ENCODE measurements at regions not wholly inside any gene's neighbourhood (a gene's known extent, or its start where the extent isn't known, plus 50 kb on each side); places are given as distances from the start of the nearest gene placed in this dataset.

DNA sequence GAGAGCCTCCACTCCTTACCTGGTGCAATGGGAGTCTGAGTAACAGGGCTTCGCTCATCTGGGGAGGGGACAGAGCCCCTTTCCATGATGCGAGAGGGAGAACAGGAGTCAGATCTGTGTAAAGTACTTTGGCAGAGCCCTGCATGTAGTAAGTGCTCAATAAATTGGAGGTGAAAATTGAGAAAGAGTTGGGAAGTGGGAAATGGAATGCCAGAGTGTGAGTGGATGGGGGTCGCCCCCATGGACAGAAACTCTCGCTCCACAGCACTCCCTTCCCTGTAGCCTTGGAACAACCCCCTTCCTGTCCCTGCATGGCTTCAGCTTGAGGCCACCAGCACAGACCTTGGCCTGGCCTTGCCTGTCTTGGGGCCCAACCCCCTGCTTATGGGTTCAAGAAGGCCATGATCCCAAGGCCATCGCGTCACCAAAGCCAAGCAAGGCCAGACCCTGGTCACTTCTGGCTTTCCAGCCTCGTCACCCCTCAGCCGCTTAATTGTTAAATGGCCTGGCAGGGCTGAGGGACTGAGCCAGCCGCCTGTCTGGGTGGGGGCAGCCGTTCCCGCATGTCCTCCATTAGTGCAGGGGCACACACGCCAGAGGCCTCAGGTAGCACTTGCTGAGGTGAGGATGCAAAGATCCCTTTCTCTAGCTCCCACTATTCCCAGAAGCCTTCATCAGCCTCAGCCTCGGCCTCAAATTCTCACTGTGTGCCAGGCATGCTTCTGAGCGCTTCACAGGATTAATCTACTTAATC is 93.7 kb upstream of the PTPN1 start:
- H3K36me3 Mint-ChIP-seq, result no peaks in the 10 kb centered on the region
- no peaks in the 10 kb centered on the region for H3K4me1 Mint-ChIP-seq (ENCODE audit: low read depth)
- H3K9me3 Mint-ChIP-seq (ENCODE audit: low read depth), result no peaks in the 10 kb centered on the region
- H3K27me3 Mint-ChIP-seq, result peaks cover 4% of the 10 kb centered on the region
- H3K4me3 Mint-ChIP-seq, result no peak overlapping the region
- H3K27ac Mint-ChIP-seq, result no peak overlapping the region

DNA sequence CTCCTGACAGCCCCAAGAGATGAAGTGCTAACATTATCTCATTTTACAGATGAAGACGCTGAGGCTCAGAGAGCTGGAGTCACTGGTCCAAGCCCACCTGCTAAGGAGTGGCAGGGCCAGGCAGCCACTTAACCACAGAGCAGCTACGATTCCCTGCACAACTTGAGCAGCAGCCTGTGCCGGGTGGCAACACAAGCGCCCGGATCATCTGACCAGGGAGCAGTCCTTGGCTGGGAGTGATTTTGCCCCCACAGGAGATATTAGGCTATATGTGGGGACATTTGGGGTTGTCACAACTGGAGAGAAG is 93.2 kb upstream of the PTPN1 start:
- H3K9me3 Mint-ChIP-seq (ENCODE audit: low read depth), result no peaks in the 10 kb centered on the region
- peaks cover 4% of the 10 kb centered on the region for H3K27me3 Mint-ChIP-seq
- H3K4me3 Mint-ChIP-seq, result no peak overlapping the region
- no peaks in the 10 kb centered on the region for H3K4me1 Mint-ChIP-seq (ENCODE audit: low read depth)
- H3K27ac Mint-ChIP-seq, result no peak overlapping the region
- H3K36me3 Mint-ChIP-seq, result no peaks in the 10 kb centered on the region

DNA sequence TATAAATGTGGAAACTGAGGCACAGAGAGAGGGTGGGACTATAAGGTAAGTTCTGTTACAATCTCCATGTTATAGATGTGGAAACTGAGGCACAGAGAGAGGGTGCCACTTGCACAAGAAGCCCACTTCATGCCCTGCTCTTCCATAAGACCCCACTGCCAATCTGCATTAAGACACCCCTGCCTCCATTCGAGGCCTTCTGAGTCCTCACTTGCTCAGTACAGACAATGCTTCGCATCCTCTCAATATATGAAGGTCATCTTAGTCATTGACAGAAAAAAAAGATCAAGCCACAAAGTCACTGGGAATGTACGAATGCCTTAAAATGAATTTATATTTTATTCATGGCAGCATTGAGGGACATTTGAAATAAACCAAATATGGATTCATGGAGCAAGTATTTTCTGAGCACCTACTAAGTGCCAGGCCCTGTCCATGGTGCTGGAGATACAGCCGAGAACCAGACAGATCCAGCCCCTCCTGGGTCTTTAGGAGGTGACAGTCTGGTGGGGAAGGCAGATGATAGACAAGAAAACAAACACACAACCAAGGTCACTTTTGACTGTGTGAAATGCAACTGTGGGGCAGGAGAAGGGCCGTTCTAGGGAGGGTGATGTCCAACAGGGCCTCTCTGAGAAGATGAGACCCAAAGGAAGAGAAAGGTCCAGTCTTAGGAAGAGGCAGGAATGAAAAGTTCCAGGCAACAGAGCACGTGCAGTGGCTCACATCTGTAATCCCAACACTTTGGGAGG is 92.5 kb upstream of the PTPN1 start:
- Mint-ChIP-seq H3K27me3 (peaks cover 4% of the 10 kb centered on the region), H3K36me3 (no peaks in the 10 kb centered on the region), H3K4me3 (no peak overlapping the region), H3K9me3 (ENCODE audit: low read depth) (no peaks in the 10 kb centered on the region), H3K4me1 (ENCODE audit: low read depth) (no peaks in the 10 kb centered on the region), H3K27ac (no peak overlapping the region)

DNA sequence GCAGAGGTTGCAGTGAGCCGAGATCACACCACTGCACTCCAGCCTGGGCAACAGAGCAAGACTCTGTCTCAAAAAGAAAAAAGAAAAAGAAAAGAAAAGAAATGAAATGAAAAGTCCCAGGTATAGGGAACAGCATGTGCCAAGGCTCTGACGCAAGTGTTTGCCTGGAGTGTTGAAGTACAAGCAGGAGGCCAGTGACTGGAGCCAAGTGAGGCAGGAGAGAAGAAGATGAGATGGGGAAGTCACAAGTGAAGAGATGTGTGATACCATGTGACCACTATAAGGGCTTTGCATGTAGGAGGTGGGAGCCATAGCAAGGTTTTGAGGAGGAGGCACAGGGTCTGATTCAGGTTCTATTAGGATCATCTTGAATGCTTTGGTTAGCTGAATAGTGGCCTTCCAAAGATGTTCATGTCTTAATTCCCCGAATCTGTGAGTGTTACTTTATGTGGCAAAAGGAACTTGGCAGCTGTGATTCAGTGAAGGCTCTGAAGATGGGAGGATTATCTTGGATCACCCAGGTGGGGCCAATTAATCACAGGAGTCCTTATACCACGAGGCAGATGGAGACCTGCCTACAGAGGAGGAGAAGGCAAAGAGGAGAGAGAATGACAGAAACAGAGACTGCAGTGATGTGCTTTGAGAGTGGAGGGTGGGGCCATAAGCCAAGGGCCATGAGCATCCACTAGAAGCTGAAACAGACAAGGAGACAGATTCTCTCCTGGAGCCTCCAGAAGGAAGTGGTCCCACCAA is 91.1 kb upstream of the PTPN1 start:
- no peaks in the 10 kb centered on the region for H3K4me1 Mint-ChIP-seq (ENCODE audit: low read depth)
- no peaks in the 10 kb centered on the region for H3K9me3 Mint-ChIP-seq (ENCODE audit: low read depth)
- H3K36me3 Mint-ChIP-seq, result no peaks in the 10 kb centered on the region
- peaks cover 2% of the 10 kb centered on the region for H3K27me3 Mint-ChIP-seq
- H3K4me3 Mint-ChIP-seq, result no peak overlapping the region
- no peak overlapping the region for H3K27ac Mint-ChIP-seq

DNA sequence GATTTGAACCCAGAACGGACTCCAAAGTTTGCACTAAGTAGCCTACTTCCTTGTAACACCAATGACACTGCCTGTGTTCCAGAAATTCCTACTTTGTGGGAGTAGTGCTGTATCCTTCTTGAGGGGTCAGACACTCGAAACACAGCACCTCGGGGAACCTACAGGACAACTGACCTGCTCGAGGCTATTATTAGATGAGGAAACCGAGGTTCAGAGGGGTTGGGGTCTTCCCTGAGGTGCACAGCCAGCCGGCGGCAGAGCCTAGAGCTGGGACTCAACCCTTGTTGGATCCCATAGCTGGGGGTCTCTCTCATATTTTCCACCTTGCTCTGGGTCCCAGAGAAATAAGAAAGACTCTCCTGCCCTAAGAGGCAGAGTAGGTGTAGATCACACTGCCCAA is 89.8 kb upstream of the PTPN1 start:
- Mint-ChIP-seq H3K27me3 (peaks cover 3% of the 10 kb centered on the region), H3K36me3 (no peaks in the 10 kb centered on the region)

DNA sequence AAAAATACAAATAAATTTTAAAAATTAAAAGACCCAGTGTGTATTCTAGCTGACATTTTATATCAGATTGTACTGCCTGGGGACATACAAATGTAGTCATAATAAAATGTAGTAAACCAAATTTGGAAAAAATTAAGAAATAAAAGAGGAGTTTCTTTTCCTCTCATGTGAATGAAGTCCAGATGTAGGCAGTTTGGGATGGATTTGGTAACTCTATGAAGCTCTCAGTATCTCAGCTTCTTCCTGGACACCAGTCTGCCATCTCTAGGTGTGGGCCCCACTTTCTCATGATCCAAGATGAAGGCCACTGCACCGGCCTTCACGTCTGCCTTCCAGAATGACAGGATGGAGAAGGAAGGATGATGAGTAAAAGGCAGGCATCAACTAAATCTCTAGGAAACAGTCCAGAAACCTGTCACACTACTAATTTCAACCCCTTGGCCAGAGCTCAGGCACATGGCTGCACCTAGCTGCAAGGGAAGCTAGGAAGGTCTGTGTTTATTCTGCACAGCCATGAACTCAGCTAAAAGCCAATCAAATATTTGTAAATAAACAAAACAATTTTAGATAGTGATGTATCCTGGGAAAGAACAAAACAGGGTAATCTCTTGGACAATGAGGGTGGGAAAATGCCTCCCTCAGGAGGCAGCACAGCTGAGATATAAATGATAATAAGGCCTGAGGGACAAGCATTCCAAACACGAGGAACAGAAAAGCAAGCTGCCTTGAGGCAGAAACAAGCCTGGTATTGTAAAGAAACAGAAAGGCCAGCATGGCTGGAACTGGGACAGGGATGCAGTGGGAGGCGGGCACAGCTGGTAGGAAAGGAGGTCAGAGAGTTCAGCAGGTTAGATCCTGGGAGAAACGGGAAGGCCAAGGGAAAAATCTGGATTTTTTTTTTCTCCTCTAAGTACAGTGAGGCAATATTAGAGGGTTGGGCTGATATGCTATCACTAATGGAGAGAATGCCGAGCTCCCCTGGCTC is 88.5 kb upstream of the PTPN1 start:
- Mint-ChIP-seq H3K9me3 (ENCODE audit: low read depth) (no peaks in the 10 kb centered on the region), H3K36me3 (no peaks in the 10 kb centered on the region), H3K4me3 (no peak overlapping the region), H3K4me1 (ENCODE audit: low read depth) (no peaks in the 10 kb centered on the region), H3K27ac (no peak overlapping the region), H3K27me3 (peaks cover 1% of the 10 kb centered on the region)

More for the DNA sequence above, 89.8 kb upstream of the PTPN1 start:
- no peak overlapping the region for H3K27ac Mint-ChIP-seq
- H3K4me3 Mint-ChIP-seq, result no peak overlapping the region
- no peaks in the 10 kb centered on the region for H3K4me1 Mint-ChIP-seq (ENCODE audit: low read depth)
- H3K9me3 Mint-ChIP-seq (ENCODE audit: low read depth), result no peaks in the 10 kb centered on the region

DNA sequence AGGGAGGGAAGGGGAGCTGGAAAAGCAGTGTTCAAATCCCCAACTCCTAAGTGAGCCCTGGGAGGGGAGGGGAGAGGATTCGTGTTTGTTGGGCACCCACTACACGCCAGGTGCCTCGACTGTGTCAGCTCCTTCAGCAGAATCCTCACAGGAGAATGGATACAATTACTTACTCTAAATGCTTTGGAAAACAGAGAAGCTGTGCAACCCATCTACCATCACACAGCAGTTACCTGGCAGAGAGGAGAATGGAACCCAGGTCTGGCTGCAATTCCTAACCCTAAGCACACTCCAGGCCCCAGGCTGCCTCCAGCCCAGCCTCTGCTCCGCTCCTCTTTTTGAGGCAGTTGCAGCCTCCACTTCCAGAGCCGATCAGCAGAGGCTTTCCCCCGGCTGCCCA is 86.4 kb upstream of the PTPN1 start:
- no peak overlapping the region for H3K27ac Mint-ChIP-seq
- H3K4me1 Mint-ChIP-seq (ENCODE audit: low read depth), result no peaks in the 10 kb centered on the region
- no peaks in the 10 kb centered on the region for H3K9me3 Mint-ChIP-seq (ENCODE audit: low read depth)
- H3K27me3 Mint-ChIP-seq, result peaks cover 1% of the 10 kb centered on the region
- H3K36me3 Mint-ChIP-seq, result no peaks in the 10 kb centered on the region
- no peak overlapping the region for H3K4me3 Mint-ChIP-seq

DNA sequence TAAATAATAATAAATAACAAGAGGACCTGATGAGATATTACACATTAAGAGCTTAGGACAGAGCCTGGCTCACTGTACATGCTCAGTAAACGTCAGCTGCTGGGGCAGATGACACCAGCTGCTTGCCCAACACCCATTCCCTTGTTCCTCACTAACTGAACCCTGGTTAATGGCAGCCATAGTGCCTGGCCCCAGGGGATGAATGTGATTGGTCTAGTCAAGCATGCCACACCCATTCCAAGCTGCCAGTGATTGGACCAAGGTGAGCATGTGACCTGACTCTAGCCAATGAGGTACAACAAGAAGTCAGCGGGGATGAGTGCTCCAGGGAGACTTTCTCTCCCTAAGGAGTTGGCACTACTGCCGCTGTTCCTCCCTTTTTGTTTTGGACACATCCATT is 85.1 kb upstream of the PTPN1 start:
- no peaks in the 10 kb centered on the region for H3K4me1 Mint-ChIP-seq (ENCODE audit: low read depth)
- H3K27ac Mint-ChIP-seq, result no peak overlapping the region
- H3K27me3 Mint-ChIP-seq, result peaks cover 1% of the 10 kb centered on the region
- no peak overlapping the region for H3K4me3 Mint-ChIP-seq
- H3K9me3 Mint-ChIP-seq (ENCODE audit: low read depth), result no peaks in the 10 kb centered on the region
- no peaks in the 10 kb centered on the region for H3K36me3 Mint-ChIP-seq

DNA sequence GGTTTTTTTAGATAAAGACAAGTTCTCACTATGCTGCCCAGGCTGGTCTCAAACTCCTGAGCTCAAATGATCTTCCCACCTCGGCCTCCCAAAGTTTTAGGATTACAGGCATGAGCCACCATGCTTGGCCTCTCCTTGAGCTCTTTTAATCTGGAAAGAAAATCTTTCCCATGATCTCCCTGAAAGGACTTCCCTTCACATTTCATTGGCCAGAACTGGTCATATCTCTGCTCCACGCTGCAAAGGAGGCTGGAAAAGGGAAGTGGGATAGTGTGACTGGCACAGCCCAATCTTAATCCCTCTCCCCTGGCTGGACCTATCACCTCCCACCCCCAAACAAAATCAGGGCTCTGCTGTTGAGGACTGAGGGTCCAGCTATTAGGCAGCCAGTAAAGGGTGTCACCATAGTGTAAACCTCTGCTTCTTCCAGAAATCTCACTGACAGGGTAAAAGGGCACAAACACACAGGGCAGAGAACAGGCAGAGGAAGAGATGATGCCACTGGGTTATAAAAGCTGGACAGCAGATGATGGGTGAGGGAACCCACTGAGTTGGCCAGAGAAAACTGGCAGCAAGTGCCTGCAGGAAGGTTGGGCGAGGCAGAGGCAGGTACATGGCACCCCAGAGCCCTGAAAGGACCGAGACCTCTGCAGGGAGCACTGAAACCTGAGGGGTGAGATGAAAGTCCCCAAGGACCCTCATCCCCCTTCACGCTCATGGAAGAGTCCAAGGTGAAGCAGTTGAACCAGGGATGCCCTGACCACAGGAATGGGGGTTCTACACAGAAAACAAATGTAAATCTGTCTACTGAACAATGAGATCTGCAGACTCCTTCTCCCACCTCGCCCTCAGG is 83.1 kb upstream of the PTPN1 start:
- Mint-ChIP-seq H3K4me3 (no peak overlapping the region), H3K36me3 (no peaks in the 10 kb centered on the region), H3K27me3 (peaks cover 3% of the 10 kb centered on the region), H3K4me1 (ENCODE audit: low read depth) (no peaks in the 10 kb centered on the region), H3K9me3 (ENCODE audit: low read depth) (no peaks in the 10 kb centered on the region), H3K27ac (no peak overlapping the region)

DNA sequence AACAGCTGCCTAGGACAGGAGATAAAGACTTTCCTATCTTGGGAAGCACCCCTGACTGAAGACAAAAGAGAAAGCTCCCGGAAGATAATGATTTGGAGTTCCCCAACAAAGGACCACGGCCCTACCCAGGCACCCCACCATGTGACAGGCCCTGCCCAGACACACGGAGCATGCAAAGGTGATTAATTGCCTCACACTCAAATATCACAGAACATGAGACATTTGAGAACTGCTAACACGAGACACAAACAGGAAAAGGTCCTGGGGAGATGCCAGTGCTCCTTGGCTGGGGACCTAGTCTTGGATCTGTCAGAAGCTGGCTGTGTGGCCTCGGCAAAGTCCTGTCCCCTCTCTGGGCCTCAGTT is 82.5 kb upstream of the PTPN1 start:
- Mint-ChIP-seq H3K27me3 (peaks cover 3% of the 10 kb centered on the region), H3K36me3 (no peaks in the 10 kb centered on the region), H3K9me3 (ENCODE audit: low read depth) (no peaks in the 10 kb centered on the region), H3K4me3 (no peak overlapping the region), H3K27ac (no peak overlapping the region), H3K4me1 (ENCODE audit: low read depth) (no peaks in the 10 kb centered on the region)

DNA sequence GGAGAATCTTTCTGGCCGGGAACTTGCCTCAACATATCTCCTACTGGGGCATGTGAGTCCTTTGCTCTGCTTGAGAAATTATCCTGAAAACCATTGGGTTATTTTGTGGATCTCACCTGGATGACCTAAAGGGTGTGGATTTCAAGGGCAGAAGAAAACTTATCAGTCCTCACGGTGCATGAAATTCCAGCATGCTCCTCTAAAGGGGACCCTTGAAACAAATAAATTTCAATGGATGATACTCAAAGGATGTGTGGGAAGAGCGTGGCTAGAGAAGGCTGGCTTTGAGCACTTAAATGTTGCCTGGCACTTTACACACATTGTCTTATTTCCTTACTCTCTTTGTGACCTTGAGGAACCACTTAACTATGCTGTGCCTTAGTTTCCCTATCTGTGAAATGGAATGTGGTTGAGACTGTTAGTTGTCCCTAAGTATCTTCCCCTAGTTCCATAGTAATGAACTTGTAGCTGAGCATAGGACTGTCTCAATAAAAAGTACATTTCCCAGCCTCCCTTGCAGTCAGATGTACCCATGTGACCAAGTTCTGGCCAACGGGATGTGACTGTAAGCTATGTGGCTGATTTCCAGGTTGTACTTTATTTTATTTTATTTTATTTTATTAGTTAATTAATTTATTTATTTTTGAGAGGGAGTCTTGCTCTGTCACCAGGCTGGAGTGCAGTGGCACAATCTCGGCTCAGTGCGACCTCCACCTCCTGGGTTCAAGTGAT is 81.9 kb upstream of the PTPN1 start:
- Mint-ChIP-seq H3K27ac (no peak overlapping the region), H3K4me3 (no peak overlapping the region), H3K9me3 (ENCODE audit: low read depth) (no peaks in the 10 kb centered on the region), H3K4me1 (ENCODE audit: low read depth) (no peaks in the 10 kb centered on the region), H3K27me3 (peaks cover 3% of the 10 kb centered on the region), H3K36me3 (no peaks in the 10 kb centered on the region)

DNA sequence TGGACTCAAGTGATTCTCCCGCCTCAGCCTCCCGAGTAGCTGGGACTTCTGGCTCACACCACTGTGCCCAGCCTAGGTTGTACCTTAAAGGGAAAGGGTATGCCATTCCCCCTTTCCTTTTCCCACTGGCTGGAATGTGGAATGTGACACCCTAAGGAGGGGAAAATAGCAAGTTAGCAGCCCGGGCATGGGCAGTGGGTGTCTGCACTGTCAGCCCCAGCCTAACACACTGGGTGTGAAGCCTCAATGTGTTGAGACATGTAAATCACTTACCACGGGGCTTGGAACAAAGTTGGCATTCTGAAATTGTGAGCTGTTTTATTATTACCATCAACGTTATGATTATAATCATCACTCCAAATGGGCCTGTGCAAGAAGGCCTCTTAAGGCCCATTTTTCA is 80.8 kb upstream of the PTPN1 start:
- no peak overlapping the region for H3K4me3 Mint-ChIP-seq

DNA sequence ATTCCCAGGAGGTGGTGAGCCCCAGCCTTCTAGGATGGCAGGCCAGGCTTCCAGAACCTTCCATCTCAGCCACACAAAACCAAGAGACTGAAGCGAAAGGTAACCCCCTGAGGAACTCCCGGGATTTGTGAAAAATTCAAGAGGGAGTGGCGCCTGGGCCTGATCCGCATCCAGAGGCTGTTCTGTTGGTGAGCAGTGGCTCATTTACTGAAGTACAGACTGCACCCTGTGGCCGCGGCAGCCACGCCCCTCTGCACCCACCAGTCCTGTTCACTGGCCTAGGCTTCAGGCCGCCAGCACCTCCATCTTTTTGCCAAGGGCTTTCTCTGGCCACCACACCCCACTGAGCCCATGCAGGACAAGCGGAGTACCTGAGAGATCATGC is 79.1 kb upstream of the PTPN1 start:
- H3K27me3 Mint-ChIP-seq, result peaks cover 2% of the 10 kb centered on the region
- H3K27ac Mint-ChIP-seq, result no peak overlapping the region
- H3K4me1 Mint-ChIP-seq (ENCODE audit: low read depth), result no peaks in the 10 kb centered on the region

More for the DNA sequence above, 80.8 kb upstream of the PTPN1 start:
- Mint-ChIP-seq H3K36me3 (no peaks in the 10 kb centered on the region), H3K9me3 (ENCODE audit: low read depth) (no peaks in the 10 kb centered on the region), H3K4me1 (ENCODE audit: low read depth) (no peaks in the 10 kb centered on the region), H3K27me3 (peaks cover 3% of the 10 kb centered on the region), H3K27ac (no peak overlapping the region)

More for the DNA sequence above, 79.1 kb upstream of the PTPN1 start:
- no peak overlapping the region for H3K4me3 Mint-ChIP-seq
- no peaks in the 10 kb centered on the region for H3K9me3 Mint-ChIP-seq (ENCODE audit: low read depth)
- H3K36me3 Mint-ChIP-seq, result no peaks in the 10 kb centered on the region

Data from activated naive CD8-positive, alpha-beta T cell (primary cell).